MM.1S (cell line): ENCODE measurements at regions not wholly inside any gene's neighbourhood (a gene's known extent, or its start where the extent isn't known, plus 50 kb on each side); places are given as distances from the start of the nearest gene placed in this dataset.

ENCODE experiments used
- DNase-seq: peaks from one replicate; pipeline ENCODE4 v3.0.0-alpha.2; 2015
- H2AFZ ChIP-seq: fragments of 300-600 bp; sonication (generic); 2 replicates; pipeline ENCODE4 v1.6.0; 2016; ENCODE audit warnings: antibody characterized with exemption, low read length
- H3F3A ChIP-seq: fragments of 300-600 bp; sonication (generic); 2 replicates; pipeline ENCODE4 v1.6.1; 2016; ENCODE audit warnings: mild to moderate bottlenecking, antibody characterized with exemption, low read length, moderate library complexity, mixed read lengths; ENCODE audit not compliant: insufficient read depth
- H3K27ac ChIP-seq: fragments of 300-600 bp; sonication (generic); 2 replicates; pipeline ENCODE4 v1.5.1; 2016; ENCODE audit warnings: mild to moderate bottlenecking, low read length
- H3K27me3 ChIP-seq: fragments of 300-600 bp; sonication (generic); replicated peaks from 2 replicates; pipeline ENCODE4 v1.6.0; 2016; ENCODE audit warnings: low read length; ENCODE audit not compliant: insufficient read depth
- H3K36me3 ChIP-seq: fragments of 300-600 bp; sonication (generic); replicated peaks from 2 replicates; pipeline ENCODE4 v1.6.1; 2016; ENCODE audit warnings: mild to moderate bottlenecking, low read length, mixed read lengths; ENCODE audit not compliant: insufficient read depth
- H3K4me1 ChIP-seq: fragments of 300-600 bp; sonication (generic); 2 replicates; pipeline ENCODE4 v1.6.1; 2016; ENCODE audit warnings: low read length, mixed read lengths
- H3K4me2 ChIP-seq: fragments of 300-600 bp; sonication (generic); 2 replicates; pipeline ENCODE4 v1.6.0; 2016; ENCODE audit warnings: low read depth, low read length
- H3K4me3 ChIP-seq: fragments of 300-600 bp; sonication (generic); 2 replicates; pipeline ENCODE4 v1.5.1; 2016; ENCODE audit warnings: low read length, mixed read lengths
- H3K79me2 ChIP-seq: fragments of 300-600 bp; sonication (generic); 2 replicates; pipeline ENCODE4 v1.6.1; 2016; ENCODE audit warnings: mixed run types, low read length, mixed read lengths
- H3K9ac ChIP-seq: fragments of 300-600 bp; sonication (generic); 2 replicates; pipeline ENCODE4 v1.6.1; 2016; ENCODE audit warnings: low read length, mixed read lengths
- H3K9me2 ChIP-seq: fragments of 300-600 bp; sonication (generic); replicated peaks from 2 replicates; pipeline ENCODE4 v1.6.1; 2016; ENCODE audit warnings: mild to moderate bottlenecking, low read length, mixed read lengths; ENCODE audit not compliant: insufficient read depth
- H3K9me3 ChIP-seq: fragments of 300-600 bp; sonication (generic); replicated peaks from 2 replicates; pipeline ENCODE4 v1.6.1; 2016; ENCODE audit warnings: mild to moderate bottlenecking, low read length, mixed read lengths; ENCODE audit not compliant: insufficient read depth
- H4K20me1 ChIP-seq: fragments of 300-600 bp; sonication (generic); 2 replicates; pipeline ENCODE4 v1.6.1; 2016; ENCODE audit warnings: mild to moderate bottlenecking, low read length, moderate library complexity, mixed read lengths; ENCODE audit not compliant: insufficient read depth
- CTCF ChIP-seq: fragments of 300-600 bp; sonication (generic); IDR thresholded peaks from 2 replicates; pipeline ENCODE4 v1.5.1; 2016; ENCODE audit warnings: antibody characterized with exemption, low read length, mixed read lengths
- EZH2 ChIP-seq: fragments of 300-600 bp; sonication (generic); optimal IDR thresholded peaks from 2 replicates; pipeline ENCODE3; 2017; ENCODE audit warnings: low read depth, mild to moderate bottlenecking, antibody characterized with exemption, low read length, mixed read lengths
- EZH2phosphoT487 ChIP-seq: fragments of 300-600 bp; sonication (generic); IDR thresholded peaks from 2 replicates; pipeline ENCODE4 v1.6.1; 2018; ENCODE audit warnings: antibody characterized with exemption, low read length

GRCh38 chr12:3417113-3417512, 73.9 kb upstream of the PRMT8 start:
- Histone ChIP-seq H3K9ac (no peak overlapping the region), H3F3A (no peaks in the 10 kb centered on the region), H3K4me1 (no peaks in the 10 kb centered on the region), H2AFZ (no peak overlapping the region), H3K4me2 (no peak overlapping the region), H3K9me3 (no peaks in the 10 kb centered on the region), H3K9me2 (no peaks in the 10 kb centered on the region), H3K27ac (no peak overlapping the region), H3K4me3 (no peak overlapping the region), H4K20me1 (no peaks in the 10 kb centered on the region), H3K36me3 (no peaks in the 10 kb centered on the region), H3K27me3 (peaks cover 12% of the 10 kb centered on the region; the same call in 1 of the 2 replicates), H3K79me2 (no peaks in the 10 kb centered on the region)
- DNase-seq: no peak
- TF ChIP-seq CTCF (no peak), EZH2 (no peak), EZH2phosphoT487 (no peak)

- H3K9me2 ChIP-seq: no peaks in the 10 kb centered on the region
- no peak overlapping the region for H2AFZ ChIP-seq
- H3K4me2 ChIP-seq: no peak overlapping the region
- no peak for TF ChIP-seq EZH2phosphoT487
- TF ChIP-seq EZH2: no peak
- no peak for TF ChIP-seq CTCF
- no peaks in the 10 kb centered on the region for H3K9me3 ChIP-seq
- H3K27ac ChIP-seq: no peak overlapping the region
- no peaks in the 10 kb centered on the region for H3F3A ChIP-seq
- DNase-seq: no peak
- no peaks in the 10 kb centered on the region for H3K36me3 ChIP-seq
- no peaks in the 10 kb centered on the region for H3K4me1 ChIP-seq
- no peak overlapping the region for H3K4me3 ChIP-seq
- H4K20me1 ChIP-seq: no peaks in the 10 kb centered on the region
- H3K9ac ChIP-seq: no peak overlapping the region
- peaks cover 12% of the 10 kb centered on the region; the same call in 1 of the 2 replicates for H3K27me3 ChIP-seq
- no peaks in the 10 kb centered on the region for H3K79me2 ChIP-seq
Measured at GRCh38 chr12:3417937-3418462, 73.0 kb upstream of the PRMT8 start.

- no peak overlapping the region for H3K27ac ChIP-seq
- H3K79me2 ChIP-seq: no peaks in the 10 kb centered on the region
- no peaks in the 10 kb centered on the region for H3K9me2 ChIP-seq
- H3K27me3 ChIP-seq: peaks cover 12% of the 10 kb centered on the region; the same call in 1 of the 2 replicates
- H3K4me3 ChIP-seq: no peak overlapping the region
- no peak overlapping the region for H2AFZ ChIP-seq
- no peaks in the 10 kb centered on the region for H3F3A ChIP-seq
- H3K4me2 ChIP-seq: no peak overlapping the region
- H3K9ac ChIP-seq: no peak overlapping the region
- H3K36me3 ChIP-seq: no peaks in the 10 kb centered on the region
- H4K20me1 ChIP-seq: no peaks in the 10 kb centered on the region
- no peak for DNase-seq
- TF ChIP-seq EZH2: no peak
- no peak for TF ChIP-seq EZH2phosphoT487
- no peak for TF ChIP-seq CTCF
- no peaks in the 10 kb centered on the region for H3K9me3 ChIP-seq
- no peaks in the 10 kb centered on the region for H3K4me1 ChIP-seq
Measured at GRCh38 chr12:3418609-3419390, 72.2 kb upstream of the PRMT8 start.
